ENCODE measurements at regions not wholly inside any gene's neighbourhood (a gene's known extent, or its start where the extent isn't known, plus 50 kb on each side); places are given as distances from the start of the nearest gene placed in this dataset.

DNA sequence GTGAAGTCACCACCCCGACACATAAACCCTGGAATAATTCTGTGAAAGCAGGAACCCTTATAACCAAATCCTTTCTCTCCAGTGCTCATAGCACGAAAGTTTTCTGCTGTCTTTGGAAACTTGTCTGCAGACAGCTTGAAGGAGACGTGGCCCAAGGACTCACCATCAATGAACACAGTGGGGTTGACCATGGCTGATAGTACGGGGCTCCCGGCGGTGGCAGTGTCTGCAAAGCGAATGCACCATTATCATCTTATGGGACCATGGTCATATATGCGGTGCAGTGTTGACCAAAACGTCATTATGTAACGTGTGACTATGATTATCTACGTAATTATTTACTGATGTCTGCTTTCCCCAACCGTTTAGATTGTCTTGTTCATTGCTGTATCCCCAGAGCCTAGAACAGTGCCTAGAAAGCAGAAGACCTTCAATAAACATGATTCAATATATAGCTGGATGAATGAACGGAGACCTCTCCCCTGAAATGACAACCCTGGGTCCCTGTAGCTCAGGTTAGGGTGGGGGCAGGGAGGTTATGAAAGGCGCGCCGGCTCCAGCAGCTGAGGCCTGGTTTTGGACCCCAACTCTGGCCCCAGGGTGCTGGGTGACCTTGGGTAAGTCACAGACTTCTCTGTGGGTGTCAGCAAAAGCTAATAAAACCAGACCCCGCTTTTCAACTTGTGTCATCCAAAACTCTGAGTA is 128.4 kb upstream of the ZBTB40 start:
- no peak overlapping the region for H3K9ac ChIP-seq (ENCODE audit: low read length)
- no peaks in the 10 kb centered on the region for H3K9me2 ChIP-seq (ENCODE audit: low read depth, low read length)
- no peaks in the 10 kb centered on the region for H3K36me3 ChIP-seq (ENCODE audit: insufficient read depth, low read length)
- no peaks in the 10 kb centered on the region for H3K27me3 ChIP-seq (ENCODE audit: insufficient read depth, low read length)
- no peak overlapping the region for H3K4me3 ChIP-seq (ENCODE audit: low read depth, low read length, poor library complexity, severe bottlenecking)
- no peaks in the 10 kb centered on the region for H3F3A ChIP-seq (ENCODE audit: insufficient read depth, low read length)
- no peaks in the 10 kb centered on the region for H3K4me1 ChIP-seq (ENCODE audit: insufficient read depth, low read length, severe bottlenecking)
- no peak overlapping the region for H3K4me2 ChIP-seq (ENCODE audit: low read length)
- H3K27ac ChIP-seq (ENCODE audit: low read depth, low read length, poor library complexity, severe bottlenecking) = no peak overlapping the region
- no peaks in the 10 kb centered on the region for H4K20me1 ChIP-seq (ENCODE audit: insufficient read depth, low read length)
- TF ChIP-seq EZH2 (IDR thresholded peaks at IDR 0.05; ENCODE audit: borderline replicate concordance, low read length) = no peak
- no peak for TF ChIP-seq CTCF (IDR thresholded peaks at IDR 0.05; ENCODE audit: low read length)
- no peak overlapping the region for H2AFZ ChIP-seq (ENCODE audit: low read length)
- no peaks in the 10 kb centered on the region for H3K79me2 ChIP-seq (ENCODE audit: insufficient read depth, low read length)
- H3K9me3 ChIP-seq (ENCODE audit: low read length) = no peaks in the 10 kb centered on the region

- H3K9me2 ChIP-seq (ENCODE audit: low read depth, low read length) = no peaks in the 10 kb centered on the region
- H3K4me3 ChIP-seq (ENCODE audit: low read depth, low read length, poor library complexity, severe bottlenecking) = no peak overlapping the region
- 0 out of 2 replicates have a peak, but pooled peaks cover 3% of the 10 kb centered on the region for H3K27me3 ChIP-seq (ENCODE audit: insufficient read depth, low read length)
- no peaks in the 10 kb centered on the region for H3K9me3 ChIP-seq (ENCODE audit: low read length)
- H3K4me2 ChIP-seq (ENCODE audit: low read length) = no peak overlapping the region
- H4K20me1 ChIP-seq (ENCODE audit: insufficient read depth, low read length) = no peaks in the 10 kb centered on the region
- H3K4me1 ChIP-seq (ENCODE audit: insufficient read depth, low read length, severe bottlenecking) = no peaks in the 10 kb centered on the region
- no peak overlapping the region for H2AFZ ChIP-seq (ENCODE audit: low read length)
- no peaks in the 10 kb centered on the region for H3K79me2 ChIP-seq (ENCODE audit: insufficient read depth, low read length)
- no peak for TF ChIP-seq EZH2 (IDR thresholded peaks at IDR 0.05; ENCODE audit: borderline replicate concordance, low read length)
- no peak for TF ChIP-seq CTCF (IDR thresholded peaks at IDR 0.05; ENCODE audit: low read length)
- H3K9ac ChIP-seq (ENCODE audit: low read length) = no peak overlapping the region
- no peaks in the 10 kb centered on the region for H3K36me3 ChIP-seq (ENCODE audit: insufficient read depth, low read length)
- no peak overlapping the region for H3K27ac ChIP-seq (ENCODE audit: low read depth, low read length, poor library complexity, severe bottlenecking)
- H3F3A ChIP-seq (ENCODE audit: insufficient read depth, low read length) = no peaks in the 10 kb centered on the region
Observed at GRCh38 chr1:22323846-22324504, 127.7 kb upstream of the ZBTB40 start.

DNA sequence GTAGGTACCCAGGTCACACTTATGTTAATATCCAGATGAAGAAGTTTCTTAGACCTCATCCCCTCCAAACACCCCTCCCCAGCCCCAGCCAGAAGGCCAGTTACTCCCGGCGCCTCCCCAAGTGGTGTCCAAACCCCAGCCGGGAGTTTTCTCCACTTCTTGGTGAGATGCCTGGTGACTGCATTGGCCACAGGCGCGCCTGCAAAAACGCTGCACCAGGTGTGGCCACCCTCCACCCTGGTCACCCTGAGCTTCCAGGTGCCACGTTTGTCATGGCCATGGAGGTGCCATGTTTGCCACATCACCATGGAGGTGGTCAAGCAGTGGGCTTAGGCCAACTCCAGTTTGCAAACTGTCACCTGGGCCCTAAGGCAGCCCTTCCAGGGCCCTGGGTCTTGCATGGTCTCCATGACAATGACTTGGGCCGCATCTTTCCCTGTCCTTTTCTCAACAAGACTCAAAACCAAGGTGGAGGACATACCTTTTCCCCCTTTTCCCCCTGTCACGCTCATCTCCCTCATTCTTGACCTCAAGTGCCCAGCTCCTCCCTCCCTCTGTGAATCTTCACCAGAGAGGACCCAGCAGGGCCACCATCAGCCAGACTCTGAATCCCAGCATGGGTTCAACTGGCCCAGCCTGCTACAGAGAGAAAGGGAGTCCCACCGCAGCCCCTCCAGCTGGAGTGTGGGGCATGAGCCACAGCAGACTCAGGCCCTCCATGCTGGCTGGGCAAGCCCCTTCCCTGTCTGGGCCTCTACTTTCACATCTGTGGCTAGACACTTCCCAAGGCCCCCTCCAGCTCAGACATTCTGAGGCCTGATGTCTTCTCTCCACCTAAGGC is 125.9 kb upstream of the ZBTB40 start:
- no peak overlapping the region for H3K9ac ChIP-seq (ENCODE audit: low read length)
- no peaks in the 10 kb centered on the region for H4K20me1 ChIP-seq (ENCODE audit: insufficient read depth, low read length)
- H3K79me2 ChIP-seq (ENCODE audit: insufficient read depth, low read length) = no peaks in the 10 kb centered on the region
- H3K9me2 ChIP-seq (ENCODE audit: low read depth, low read length) = no peaks in the 10 kb centered on the region
- no peaks in the 10 kb centered on the region for H3K36me3 ChIP-seq (ENCODE audit: insufficient read depth, low read length)
- no peak overlapping the region for H3K4me2 ChIP-seq (ENCODE audit: low read length)
- H3K4me3 ChIP-seq (ENCODE audit: low read depth, low read length, poor library complexity, severe bottlenecking) = no peak overlapping the region
- no peak overlapping the region for H3K27ac ChIP-seq (ENCODE audit: low read depth, low read length, poor library complexity, severe bottlenecking)
- TF ChIP-seq EZH2 (IDR thresholded peaks at IDR 0.05; ENCODE audit: borderline replicate concordance, low read length) (no peak), CTCF (IDR thresholded peaks at IDR 0.05; ENCODE audit: low read length) (no peak)
- 0 out of 2 replicates have a peak, but pooled peaks cover 3% of the 10 kb centered on the region for H3K27me3 ChIP-seq (ENCODE audit: insufficient read depth, low read length)
- H3K9me3 ChIP-seq (ENCODE audit: low read length) = no peaks in the 10 kb centered on the region
- no peaks in the 10 kb centered on the region for H3F3A ChIP-seq (ENCODE audit: insufficient read depth, low read length)
- H3K4me1 ChIP-seq (ENCODE audit: insufficient read depth, low read length, severe bottlenecking) = no peaks in the 10 kb centered on the region
- no peak overlapping the region for H2AFZ ChIP-seq (ENCODE audit: low read length)

Measured in OCI-LY1 (cell line).